ENCODE measurements at regions not wholly inside any gene's neighbourhood (a gene's known extent, or its start where the extent isn't known, plus 50 kb on each side); places are given as distances from the start of the nearest gene placed in this dataset.

GRCh38 chr16:6528217-6528616 lies 804.4 kb upstream of the RBFOX1 start:
- H3K9me3 ChIP-seq (ENCODE audit: control insufficient read depth, insufficient read depth, low read depth, low read length), result no peaks in the 10 kb centered on the region
- no peaks in the 10 kb centered on the region for H3K36me3 ChIP-seq (ENCODE audit: control insufficient read depth in 2 of 2, insufficient read depth in 1 of 2, low read length in 2 of 2)
- H3K4me3 ChIP-seq (ENCODE audit: low read depth, low read length), result no peak overlapping the region
- TF ChIP-seq ZNF174 (tag by site-specific recombination; IDR thresholded peaks at IDR 0.05) (no peak), MZF1 (tag by site-specific recombination; IDR thresholded peaks at IDR 0.05; ENCODE audit: borderline replicate concordance) (no peak), ZNF433 (tag by site-specific recombination; IDR thresholded peaks at IDR 0.05; ENCODE audit: low read depth) (no peak), ZNF530 (tag by site-specific recombination; IDR thresholded peaks at IDR 0.05; ENCODE audit: low read depth) (no peak), ZNF777 (tag by site-specific recombination; IDR thresholded peaks at IDR 0.05; ENCODE audit: borderline replicate concordance) (no peak), ZNF596 (tag by site-specific recombination; IDR thresholded peaks at IDR 0.05) (no peak)
- TF ChIP-seq, protein P1, sequence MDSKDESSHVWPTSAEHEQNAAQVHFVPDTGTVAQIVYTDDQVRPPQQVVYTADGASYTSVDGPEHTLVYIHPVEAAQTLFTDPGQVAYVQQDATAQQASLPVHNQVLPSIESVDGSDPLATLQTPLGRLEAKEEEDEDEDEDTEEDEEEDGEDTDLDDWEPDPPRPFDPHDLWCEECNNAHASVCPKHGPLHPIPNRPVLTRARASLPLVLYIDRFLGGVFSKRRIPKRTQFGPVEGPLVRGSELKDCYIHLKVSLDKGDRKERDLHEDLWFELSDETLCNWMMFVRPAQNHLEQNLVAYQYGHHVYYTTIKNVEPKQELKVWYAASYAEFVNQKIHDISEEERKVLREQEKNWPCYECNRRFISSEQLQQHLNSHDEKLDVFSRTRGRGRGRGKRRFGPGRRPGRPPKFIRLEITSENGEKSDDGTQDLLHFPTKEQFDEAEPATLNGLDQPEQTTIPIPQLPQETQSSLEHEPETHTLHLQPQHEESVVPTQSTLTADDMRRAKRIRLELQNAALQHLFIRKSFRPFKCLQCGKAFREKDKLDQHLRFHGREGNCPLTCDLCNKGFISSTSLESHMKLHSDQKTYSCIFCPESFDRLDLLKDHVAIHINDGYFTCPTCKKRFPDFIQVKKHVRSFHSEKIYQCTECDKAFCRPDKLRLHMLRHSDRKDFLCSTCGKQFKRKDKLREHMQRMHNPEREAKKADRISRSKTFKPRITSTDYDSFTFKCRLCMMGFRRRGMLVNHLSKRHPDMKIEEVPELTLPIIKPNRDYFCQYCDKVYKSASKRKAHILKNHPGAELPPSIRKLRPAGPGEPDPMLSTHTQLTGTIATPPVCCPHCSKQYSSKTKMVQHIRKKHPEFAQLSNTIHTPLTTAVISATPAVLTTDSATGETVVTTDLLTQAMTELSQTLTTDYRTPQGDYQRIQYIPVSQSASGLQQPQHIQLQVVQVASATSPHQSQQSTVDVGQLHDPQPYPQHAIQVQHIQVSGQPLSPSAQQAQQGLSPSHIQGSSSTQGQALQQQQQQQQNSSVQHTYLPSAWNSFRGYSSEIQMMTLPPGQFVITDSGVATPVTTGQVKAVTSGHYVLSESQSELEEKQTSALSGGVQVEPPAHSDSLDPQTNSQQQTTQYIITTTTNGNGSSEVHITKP (tag by site-specific recombination; IDR thresholded peaks at IDR 0.05), result no peak
- ChIA-PET POLR2A (no interaction called here), CTCF (no interaction called here)
- H3K4me1 ChIP-seq (ENCODE audit: control insufficient read depth, insufficient read depth, low read length), result no peaks in the 10 kb centered on the region
- H3K27ac ChIP-seq (ENCODE audit: extremely low read depth, low read depth, low read length), result no peak overlapping the region

DNA sequence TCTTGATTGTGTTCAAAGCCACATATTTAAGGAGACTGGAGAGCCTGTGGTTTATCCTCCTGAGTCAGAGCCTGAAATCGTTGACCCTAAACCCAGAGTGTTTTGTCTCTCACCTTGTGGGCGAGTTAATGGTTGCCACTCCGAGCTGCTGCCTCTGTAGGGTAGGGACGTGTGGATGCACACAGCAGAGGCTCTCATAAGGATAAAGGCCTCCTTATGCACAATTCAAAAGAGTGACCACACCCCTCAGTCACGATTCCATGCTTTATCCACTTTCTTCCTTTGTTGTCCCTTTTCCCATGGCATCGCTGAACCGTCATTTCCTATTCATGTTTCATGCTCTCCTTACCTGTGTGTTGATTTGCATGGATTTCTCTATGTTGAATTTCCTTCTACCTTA lies 805.0 kb upstream of the RBFOX1 start:
- POLR2A ChIA-PET, result no interaction called here
- CTCF ChIA-PET, result no interaction called here

GRCh38 chr16:6524501-6524900 lies 808.1 kb upstream of the RBFOX1 start:
- TF ChIP-seq ZNF266 (tag by site-specific recombination; IDR thresholded peaks at IDR 0.05; ENCODE audit: low read depth), result no peak
- no peak for TF ChIP-seq ZNF416 (tag by site-specific recombination; IDR thresholded peaks at IDR 0.05)
- TF ChIP-seq ZNF354C (tag by site-specific recombination; IDR thresholded peaks at IDR 0.05; ENCODE audit: borderline replicate concordance, low read depth), result no peak
- TF ChIP-seq ZSCAN18 (tag by site-specific recombination; IDR thresholded peaks at IDR 0.05), result no peak
- TF ChIP-seq CTCF (tag by site-specific recombination; IDR thresholded peaks at IDR 0.05), result no peak
- TF ChIP-seq ZBTB1 (tag by site-specific recombination; IDR thresholded peaks at IDR 0.05), result no peak
- no peak overlapping the region for H3K27ac ChIP-seq (ENCODE audit: extremely low read depth, low read depth, low read length)

More for the DNA sequence above, 805.0 kb upstream of the RBFOX1 start:
- no peak for TF ChIP-seq KLF17 (tag by site-specific recombination; IDR thresholded peaks at IDR 0.05)
- TF ChIP-seq OSR2 (tag by site-specific recombination; IDR thresholded peaks at IDR 0.05), result no peak
- no peak for TF ChIP-seq TRIM28 (IDR thresholded peaks at IDR 0.05; ENCODE audit: borderline replicate concordance, low read length)
- no peak for TF ChIP-seq GLIS2 (tag by site-specific recombination; IDR thresholded peaks at IDR 0.05)
- TF ChIP-seq ZNF121 (tag by site-specific recombination; IDR thresholded peaks at IDR 0.05), result no peak
- no peak for TF ChIP-seq ZNF335 (tag by site-specific recombination; conservative IDR thresholded peaks at IDR 0.05)
- no peak for TF ChIP-seq EGR2 (tag by site-specific recombination; IDR thresholded peaks at IDR 0.05; ENCODE audit: low read depth)
- TF ChIP-seq, protein P2, sequence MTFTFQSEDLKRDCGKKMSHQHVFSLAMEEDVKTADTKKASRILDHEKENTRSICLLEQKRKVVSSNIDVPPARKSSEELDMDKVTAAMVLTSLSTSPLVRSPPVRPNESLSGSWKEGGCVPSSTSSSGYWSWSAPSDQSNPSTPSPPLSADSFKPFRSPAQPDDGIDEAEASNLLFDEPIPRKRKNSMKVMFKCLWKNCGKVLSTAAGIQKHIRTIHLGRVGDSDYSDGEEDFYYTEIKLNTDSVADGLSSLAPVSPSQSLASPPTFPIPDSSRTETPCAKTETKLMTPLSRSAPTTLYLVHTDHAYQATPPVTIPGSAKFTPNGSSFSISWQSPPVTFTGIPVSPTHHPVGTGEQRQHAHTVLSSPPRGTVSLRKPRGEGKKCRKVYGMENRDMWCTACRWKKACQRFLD (tag by site-specific recombination; IDR thresholded peaks at IDR 0.05), result no peak
- Histone ChIP-seq H3K9me3 (ENCODE audit: control insufficient read depth, insufficient read depth, low read depth, low read length) (no peaks in the 10 kb centered on the region), H3K27ac (ENCODE audit: extremely low read depth, low read depth, low read length) (no peak overlapping the region), H3K36me3 (ENCODE audit: control insufficient read depth in 2 of 2, insufficient read depth in 1 of 2, low read length in 2 of 2) (no peaks in the 10 kb centered on the region), H3K4me3 (ENCODE audit: low read depth, low read length) (no peak overlapping the region), H3K4me1 (ENCODE audit: control insufficient read depth, insufficient read depth, low read length) (no peaks in the 10 kb centered on the region)

More at GRCh38 chr16:6524501-6524900, 808.1 kb upstream of the RBFOX1 start:
- Histone ChIP-seq H3K4me1 (ENCODE audit: control insufficient read depth, insufficient read depth, low read length) (no peaks in the 10 kb centered on the region), H3K9me3 (ENCODE audit: control insufficient read depth, insufficient read depth, low read depth, low read length) (no peaks in the 10 kb centered on the region), H3K4me3 (ENCODE audit: low read depth, low read length) (no peak overlapping the region), H3K36me3 (ENCODE audit: control insufficient read depth in 2 of 2, insufficient read depth in 1 of 2, low read length in 2 of 2) (no peaks in the 10 kb centered on the region)
- CTCF ChIA-PET, result no interaction called here
- POLR2A ChIA-PET, result no interaction called here

Data from HEK293 (cell line).